Left lung (tissue), 4 donors: ENCODE measurements at regions not wholly inside any gene's neighbourhood (a gene's known extent, or its start where the extent isn't known, plus 50 kb on each side); places are given as distances from the start of the nearest gene placed in this dataset.

Source experiments
- ATAC-seq: fragments of 200-7000 bp; cut with Tn5 transposase; one replicate; pipeline ENCODE4 v1.9.1; 2020; ENCODE audit warnings: moderate library complexity
- DNase-seq, 4 donors: peaks; one replicate each; pipeline ENCODE4 v3.0.0-alpha.2; 2013 to 2020
- H3K27ac ChIP-seq, 2 donors: fragments of 200-600 bp; sonication (generic) in 1 of 2; one replicate each; pipeline versions ENCODE4 v1.5.0 to v1.8.0; 2020 to 2021
- H3K27me3 ChIP-seq, 2 donors: fragments of 200-600 bp; sonication (generic) in 1 of 2; one replicate each; pipeline versions ENCODE4 v1.5.0 to v1.8.0; 2020 to 2021
- H3K36me3 ChIP-seq, 2 donors: fragments of 200-600 bp; sonication (generic) in 1 of 2; one replicate each; pipeline versions ENCODE4 v1.5.0 to v1.8.0; 2020 to 2021
- H3K4me1 ChIP-seq, 2 donors: fragments of 200-600 bp; one replicate each; pipeline ENCODE4 v1.8.0; 2021
- H3K4me3 ChIP-seq, 2 donors: fragments of 200-600 bp; sonication (generic) in 1 of 2; one replicate each; pipeline versions ENCODE4 v1.5.0 to v1.8.0; 2020 to 2021; ENCODE audit warnings: mild to moderate bottlenecking in 1 of 2
- H3K9me3 ChIP-seq, 2 donors: fragments of 200-600 bp; sonication (generic) in 1 of 2; one replicate each; pipeline versions ENCODE4 v1.5.0 to v1.8.0; 2020 to 2021
- CTCF ChIP-seq, 2 donors: fragments of 200-600 bp; sonication (generic) in 1 of 2; IDR thresholded peaks; one replicate each; pipeline versions ENCODE4 v1.5.0 to v1.8.0; 2021; ENCODE audit warnings: antibody characterized with exemption in 2 of 2
- intact Hi-C, 2 donors: fragments of 100-400 bp; cut with DNase I; formaldehyde crosslinking; loops; one replicate each; pipeline versions ENCODE4 v1.11.2 to v1.14.2; 2022
- donor health status: DM: no; HTN: yes; CAD: no.
- donor health status: DM: no; HTN: no; CAD: no.

- no peaks in the 10 kb centered on the region for H3K9me3 ChIP-seq
- intact Hi-C loops = no loop called here
- no peak overlapping the region for H3K27ac ChIP-seq
- no peaks in the 10 kb centered on the region for H3K4me1 ChIP-seq
- H3K27me3 ChIP-seq = no peaks in the 10 kb centered on the region
- TF ChIP-seq CTCF (IDR thresholded peaks at IDR 0.05) = no peak
- no peak for DNase-seq
- H3K36me3 ChIP-seq = no peaks in the 10 kb centered on the region
- ATAC-seq = no peak
- no peak overlapping the region for H3K4me3 ChIP-seq
These were observed 463.5 kb downstream of the TAFA4 start for GRCh38 chr3:68468695-68469375.

- intact Hi-C loops = no loop called here
- ATAC-seq = no peak
- H3K4me3 ChIP-seq = no peak overlapping the region
These were observed 464.9 kb downstream of the TAFA4 start for GRCh38 chr3:68467465-68467864.

GRCh38 chr3:68458581-68458980 lies 473.8 kb downstream of the TAFA4 start:
- no peak for TF ChIP-seq CTCF (IDR thresholded peaks at IDR 0.05)
- no peak overlapping the region for H3K4me3 ChIP-seq
- no peak for ATAC-seq
- no peaks in the 10 kb centered on the region for H3K27me3 ChIP-seq
- H3K9me3 ChIP-seq = peaks cover 0 to 7% of the 10 kb centered on the region in 2 donors
- H3K36me3 ChIP-seq = no peaks in the 10 kb centered on the region
- intact Hi-C loops = no loop called here
- H3K27ac ChIP-seq = no peak overlapping the region
- H3K4me1 ChIP-seq = no peaks in the 10 kb centered on the region
- DNase-seq = peak in 2 of 4 donors; percentile 21 to 29

More at GRCh38 chr3:68467465-68467864, 464.9 kb downstream of the TAFA4 start:
- Histone ChIP-seq H3K36me3 (no peaks in the 10 kb centered on the region), H3K4me1 (no peaks in the 10 kb centered on the region), H3K27ac (no peak overlapping the region), H3K27me3 (no peaks in the 10 kb centered on the region), H3K9me3 (no peaks in the 10 kb centered on the region)
- TF ChIP-seq CTCF (IDR thresholded peaks at IDR 0.05) = no peak
- DNase-seq = no peak

- no peaks in the 10 kb centered on the region for H3K27me3 ChIP-seq
- intact Hi-C loops = no loop called here
- no peaks in the 10 kb centered on the region for H3K9me3 ChIP-seq
- DNase-seq (no peak), ATAC-seq (no peak)
- no peak for TF ChIP-seq CTCF (IDR thresholded peaks at IDR 0.05)
- no peak overlapping the region for H3K27ac ChIP-seq
- no peaks in the 10 kb centered on the region for H3K36me3 ChIP-seq
- H3K4me1 ChIP-seq = no peaks in the 10 kb centered on the region
- H3K4me3 ChIP-seq = no peak overlapping the region
These were observed 483.6 kb downstream of the TAFA4 start for GRCh38 chr3:68448510-68449383.

- no peak for ATAC-seq
- intact Hi-C loops = no loop called here
- TF ChIP-seq CTCF (IDR thresholded peaks at IDR 0.05) = no peak
These were observed 484.5 kb downstream of the TAFA4 start for GRCh38 chr3:68447885-68448284.

More at GRCh38 chr3:68447885-68448284, 484.5 kb downstream of the TAFA4 start:
- Histone ChIP-seq H3K4me3 (no peak overlapping the region), H3K36me3 (no peaks in the 10 kb centered on the region), H3K27me3 (no peaks in the 10 kb centered on the region), H3K27ac (no peak overlapping the region), H3K9me3 (no peaks in the 10 kb centered on the region), H3K4me1 (no peaks in the 10 kb centered on the region)
- no peak for DNase-seq
